ENCODE measurements at regions not wholly inside any gene's neighbourhood (a gene's known extent, or its start where the extent isn't known, plus 50 kb on each side); places are given as distances from the start of the nearest gene placed in this dataset.

- ATAC-seq, result no peak
Measured at GRCh38 chr14:98341211-98341610, 930.8 kb downstream of the BCL11B start.

- ATAC-seq, result no peak
Measured at GRCh38 chr14:98345161-98345560, 926.8 kb downstream of the BCL11B start.

- no peak for ATAC-seq
Measured at GRCh38 chr14:98347686-98348085, 924.3 kb downstream of the BCL11B start.

- no peak for ATAC-seq
Measured at GRCh38 chr14:98348505-98348904, 923.5 kb downstream of the BCL11B start.

GRCh38 chr14:98350213-98350612 is 921.8 kb downstream of the BCL11B start:
- ATAC-seq, result no peak

- ATAC-seq, result no peak
Measured at GRCh38 chr14:98364961-98365360, 907.0 kb downstream of the BCL11B start.

GRCh38 chr14:98366429-98366828 is 905.6 kb downstream of the BCL11B start:
- ATAC-seq, result no peak

- peak; percentile 89 for ATAC-seq
Measured at GRCh38 chr14:98368221-98368620, 903.8 kb downstream of the BCL11B start.

- peak; percentile 80 for ATAC-seq
Measured at GRCh38 chr14:98368916-98369315, 903.1 kb downstream of the BCL11B start.

GRCh38 chr14:98369344-98369743 is 902.7 kb downstream of the BCL11B start:
- ATAC-seq, result no peak

GRCh38 chr14:98370352-98370751 is 901.6 kb downstream of the BCL11B start:
- peak; percentile 60 for ATAC-seq

GRCh38 chr14:98371141-98371540 is 900.9 kb downstream of the BCL11B start:
- ATAC-seq, result peak; percentile 42

- no peak for ATAC-seq
Measured at GRCh38 chr14:98374136-98374535, 897.9 kb downstream of the BCL11B start.

GRCh38 chr14:98375566-98375965 is 896.4 kb downstream of the BCL11B start:
- no peak for ATAC-seq

- ATAC-seq, result no peak
Measured at GRCh38 chr14:98379830-98380229, 892.2 kb downstream of the BCL11B start.

GRCh38 chr14:98382662-98383061 is 889.3 kb downstream of the BCL11B start:
- ATAC-seq, result no peak

- ATAC-seq, result no peak
Measured at GRCh38 chr14:98385851-98386250, 886.1 kb downstream of the BCL11B start.

GRCh38 chr14:98391061-98391460 is 880.9 kb downstream of the BCL11B start:
- no peak for ATAC-seq

GRCh38 chr14:98393527-98393926 is 878.5 kb downstream of the BCL11B start:
- ATAC-seq, result no peak

GRCh38 chr14:98404811-98405210 is 867.2 kb downstream of the BCL11B start:
- no peak for ATAC-seq

GRCh38 chr14:98408024-98408555 is 863.9 kb downstream of the BCL11B start:
- no peak for ATAC-seq

GRCh38 chr14:98408713-98409112 is 863.3 kb downstream of the BCL11B start:
- ATAC-seq, result no peak

GRCh38 chr14:98411154-98411553 is 860.8 kb downstream of the BCL11B start:
- ATAC-seq, result no peak

- ATAC-seq, result no peak
Measured at GRCh38 chr14:98412431-98412830, 859.6 kb downstream of the BCL11B start.

GRCh38 chr14:98415766-98416165 is 856.2 kb downstream of the BCL11B start:
- no peak for ATAC-seq
